ENCODE measurements at regions not wholly inside any gene's neighbourhood (a gene's known extent, or its start where the extent isn't known, plus 50 kb on each side); places are given as distances from the start of the nearest gene placed in this dataset.

DNA sequence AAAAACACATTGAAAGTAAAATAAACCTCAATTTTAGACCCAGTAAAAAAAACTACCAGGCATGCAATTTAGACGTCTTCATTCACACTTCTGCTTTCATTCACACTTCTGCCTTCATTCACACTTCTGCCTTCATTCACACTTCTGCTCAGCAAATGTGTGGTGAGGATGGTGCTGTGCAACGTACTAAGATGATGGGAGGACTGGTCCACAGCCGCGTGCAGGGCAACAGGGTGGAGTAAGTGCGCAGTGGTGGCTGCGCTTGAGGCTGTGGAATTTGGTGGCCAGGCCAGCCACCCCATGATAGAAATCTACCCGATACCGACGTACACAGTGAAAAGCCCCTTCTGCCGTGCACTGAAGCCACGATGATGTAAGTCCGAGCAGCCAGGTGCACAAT is 114.3 kb upstream of the CD93 start:
- TF ChIP-seq, protein P1, sequence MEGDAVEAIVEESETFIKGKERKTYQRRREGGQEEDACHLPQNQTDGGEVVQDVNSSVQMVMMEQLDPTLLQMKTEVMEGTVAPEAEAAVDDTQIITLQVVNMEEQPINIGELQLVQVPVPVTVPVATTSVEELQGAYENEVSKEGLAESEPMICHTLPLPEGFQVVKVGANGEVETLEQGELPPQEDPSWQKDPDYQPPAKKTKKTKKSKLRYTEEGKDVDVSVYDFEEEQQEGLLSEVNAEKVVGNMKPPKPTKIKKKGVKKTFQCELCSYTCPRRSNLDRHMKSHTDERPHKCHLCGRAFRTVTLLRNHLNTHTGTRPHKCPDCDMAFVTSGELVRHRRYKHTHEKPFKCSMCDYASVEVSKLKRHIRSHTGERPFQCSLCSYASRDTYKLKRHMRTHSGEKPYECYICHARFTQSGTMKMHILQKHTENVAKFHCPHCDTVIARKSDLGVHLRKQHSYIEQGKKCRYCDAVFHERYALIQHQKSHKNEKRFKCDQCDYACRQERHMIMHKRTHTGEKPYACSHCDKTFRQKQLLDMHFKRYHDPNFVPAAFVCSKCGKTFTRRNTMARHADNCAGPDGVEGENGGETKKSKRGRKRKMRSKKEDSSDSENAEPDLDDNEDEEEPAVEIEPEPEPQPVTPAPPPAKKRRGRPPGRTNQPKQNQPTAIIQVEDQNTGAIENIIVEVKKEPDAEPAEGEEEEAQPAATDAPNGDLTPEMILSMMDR (conservative IDR thresholded peaks at IDR 0.05), result no peak
- no peak for TF ChIP-seq ZFX (IDR thresholded peaks at IDR 0.05)
